GM23338 (cell line): ENCODE measurements at regions not wholly inside any gene's neighbourhood (a gene's known extent, or its start where the extent isn't known, plus 50 kb on each side); places are given as distances from the start of the nearest gene placed in this dataset.
A peak's percentile ranks its signal among the peaks of the same experiment; 100 is the strongest.

Experiments
- ATAC-seq: fragments of 200-7000 bp; cut with Tn5 transposase; 3 replicates; pipeline ENCODE4 v1.9.1; 2020
- DNase-seq: peaks from one replicate; pipeline ENCODE4 v3.0.0-alpha.2; 2015; ENCODE audit warnings: low spot score
- H2AFZ ChIP-seq: fragments of 200-600 bp; sonication (generic); 2 replicates; pipeline ENCODE4 v1.8.0; 2016; ENCODE audit warnings: antibody characterized with exemption, mild to moderate bottlenecking, moderate library complexity
- H3F3A ChIP-seq: fragments of 200-600 bp; sonication (generic); replicated peaks from 2 replicates; pipeline ENCODE4 v1.8.0; 2017; ENCODE audit warnings: antibody characterized with exemption, mixed run types, low read depth
- H3K27ac ChIP-seq: fragments of 200-600 bp; sonication (generic); 2 replicates; pipeline ENCODE4 v1.6.1; 2016; ENCODE audit warnings: low read depth
- H3K27me3 ChIP-seq: fragments of 200-600 bp; sonication (generic); 2 replicates; pipeline ENCODE4 v1.8.0; 2016; ENCODE audit warnings: mild to moderate bottlenecking, mixed run types, moderate library complexity; ENCODE audit not compliant: insufficient read depth
- H3K36me3 ChIP-seq: fragments of 200-600 bp; sonication (generic); 2 replicates; pipeline ENCODE4 v1.8.0; 2016; ENCODE audit warnings: mild to moderate bottlenecking; ENCODE audit not compliant: insufficient read depth
- H3K4me1 ChIP-seq: fragments of 200-600 bp; sonication (generic); 2 replicates; pipeline ENCODE4 v1.8.0; 2016; ENCODE audit warnings: mild to moderate bottlenecking, moderate library complexity; ENCODE audit not compliant: insufficient read depth
- H3K4me2 ChIP-seq: fragments of 200-600 bp; sonication (generic); 2 replicates; pipeline ENCODE4 v1.7.1; 2017; ENCODE audit warnings: mixed run types
- H3K4me3 ChIP-seq: fragments of 200-600 bp; sonication (generic); 2 replicates; pipeline ENCODE4 v1.6.1; 2016; ENCODE audit warnings: mixed run types
- H3K79me2 ChIP-seq: fragments of 200-600 bp; sonication (generic); replicated peaks from 2 replicates; pipeline ENCODE4 v1.8.0; 2017; ENCODE audit warnings: mild to moderate bottlenecking; ENCODE audit not compliant: insufficient read depth
- H3K9me2 ChIP-seq: fragments of 200-600 bp; sonication (generic); 2 replicates; pipeline ENCODE4 v1.8.0; 2017; ENCODE audit not compliant: insufficient read depth
- H4K20me1 ChIP-seq: fragments of 200-600 bp; sonication (generic); replicated peaks from 2 replicates; pipeline ENCODE4 v1.8.0; 2017; ENCODE audit warnings: mild to moderate bottlenecking; ENCODE audit not compliant: insufficient read depth
- H3K27ac Mint-ChIP-seq: 2 replicates; pipeline ENCODE4 v1.8.0; 2020; ENCODE audit warnings: inconsistent platforms, mild to moderate bottlenecking, moderate library complexity, mixed read lengths
- H3K27me3 Mint-ChIP-seq: 3 replicates; pipeline ENCODE4 v1.8.0; 2022; ENCODE audit warnings: low read depth, mild to moderate bottlenecking, moderate library complexity, mixed read lengths, inconsistent platforms; ENCODE audit not compliant: insufficient read depth, poor library complexity
- H3K36me3 Mint-ChIP-seq: 3 replicates; pipeline ENCODE4 v1.8.0; 2021; ENCODE audit warnings: low read depth, mild to moderate bottlenecking, inconsistent platforms, moderate library complexity, mixed read lengths
- H3K4me1 Mint-ChIP-seq: 3 replicates; pipeline ENCODE4 v1.8.0; 2020; ENCODE audit warnings: mild to moderate bottlenecking, inconsistent platforms, mixed read lengths
- H3K4me3 Mint-ChIP-seq: 3 replicates; pipeline ENCODE4 v1.8.0; 2021; ENCODE audit warnings: moderate library complexity, mild to moderate bottlenecking, inconsistent platforms, mixed read lengths
- H3K9me3 Mint-ChIP-seq: 3 replicates; pipeline ENCODE4 v1.8.0; 2020; ENCODE audit warnings: moderate library complexity, mild to moderate bottlenecking, inconsistent platforms, mixed read lengths
- CREB1 ChIP-seq: fragments of 250-450 bp; sonication (Bioruptor Pico); IDR thresholded peaks from 2 replicates; pipeline ENCODE4 v1.5.0; 2020; ENCODE audit warnings: low read depth, mild to moderate bottlenecking, moderate library complexity
- CTCF ChIP-seq, 2 experiments: fragments of 200-600 bp in 1 of 2; sonication (generic) in 1 of 2; conservative IDR thresholded peaks; 2 replicates each; pipeline versions ENCODE4 v1.5.1 to v1.6.1; 2016 to 2017; ENCODE audit warnings: antibody characterized with exemption in 2 of 2, low read depth in 2 of 2, mild to moderate bottlenecking in 2 of 2, moderate library complexity in 1 of 2
- EZH2 ChIP-seq: fragments of 200-600 bp; sonication (generic); IDR thresholded peaks from one replicate; pipeline ENCODE4 v1.8.0; 2017; ENCODE audit warnings: antibody characterized with exemption, mild to moderate bottlenecking, low read depth; ENCODE audit not compliant: unreplicated experiment
- EZH2phosphoT487 ChIP-seq: fragments of 200-600 bp; sonication (generic); IDR thresholded peaks from one replicate; pipeline ENCODE4 v1.8.1; 2018; ENCODE audit warnings: antibody characterized with exemption; ENCODE audit not compliant: unreplicated experiment
- JUNB ChIP-seq: IDR thresholded peaks from one replicate; pipeline ENCODE4 v1.6.1; 2016; ENCODE audit warnings: antibody characterized with exemption; ENCODE audit not compliant: unreplicated experiment
- NANOG ChIP-seq: IDR thresholded peaks from 2 replicates; pipeline ENCODE4 v1.6.1; 2016; ENCODE audit warnings: antibody characterized with exemption, borderline replicate concordance
- POLR2AphosphoS5 ChIP-seq: IDR thresholded peaks from 2 replicates; pipeline ENCODE4 v1.6.1; 2016; ENCODE audit warnings: antibody characterized with exemption, low read depth
- REST ChIP-seq: IDR thresholded peaks from one replicate; pipeline ENCODE4 v1.6.1; 2018; ENCODE audit warnings: antibody characterized with exemption; ENCODE audit not compliant: unreplicated experiment
- STAT1 ChIP-seq: IDR thresholded peaks from one replicate; pipeline ENCODE4 v1.6.1; 2016; ENCODE audit warnings: antibody characterized with exemption; ENCODE audit not compliant: unreplicated experiment
- ZNF114 ChIP-seq: fragments of 250-450 bp; sonication (Bioruptor Pico); IDR thresholded peaks from 2 replicates; pipeline ENCODE4 v1.5.0; 2020; ENCODE audit warnings: mild to moderate bottlenecking, moderate library complexity
- ZNF331 ChIP-seq: fragments of 250-450 bp; sonication (Bioruptor Pico); IDR thresholded peaks from 2 replicates; pipeline ENCODE4 v1.5.0; 2020; ENCODE audit warnings: low read depth, mild to moderate bottlenecking, moderate library complexity
- TF ChIP-seq, protein P1 (sequence below): fragments of 250-450 bp; sonication (Bioruptor Pico); IDR thresholded peaks from 2 replicates; pipeline ENCODE4 v1.5.0; 2020; ENCODE audit warnings: mild to moderate bottlenecking, moderate library complexity
- TF ChIP-seq, protein P2 (sequence below): IDR thresholded peaks from 2 replicates; pipeline ENCODE4 v1.6.1; 2016; ENCODE audit warnings: antibody characterized with exemption

DNA sequence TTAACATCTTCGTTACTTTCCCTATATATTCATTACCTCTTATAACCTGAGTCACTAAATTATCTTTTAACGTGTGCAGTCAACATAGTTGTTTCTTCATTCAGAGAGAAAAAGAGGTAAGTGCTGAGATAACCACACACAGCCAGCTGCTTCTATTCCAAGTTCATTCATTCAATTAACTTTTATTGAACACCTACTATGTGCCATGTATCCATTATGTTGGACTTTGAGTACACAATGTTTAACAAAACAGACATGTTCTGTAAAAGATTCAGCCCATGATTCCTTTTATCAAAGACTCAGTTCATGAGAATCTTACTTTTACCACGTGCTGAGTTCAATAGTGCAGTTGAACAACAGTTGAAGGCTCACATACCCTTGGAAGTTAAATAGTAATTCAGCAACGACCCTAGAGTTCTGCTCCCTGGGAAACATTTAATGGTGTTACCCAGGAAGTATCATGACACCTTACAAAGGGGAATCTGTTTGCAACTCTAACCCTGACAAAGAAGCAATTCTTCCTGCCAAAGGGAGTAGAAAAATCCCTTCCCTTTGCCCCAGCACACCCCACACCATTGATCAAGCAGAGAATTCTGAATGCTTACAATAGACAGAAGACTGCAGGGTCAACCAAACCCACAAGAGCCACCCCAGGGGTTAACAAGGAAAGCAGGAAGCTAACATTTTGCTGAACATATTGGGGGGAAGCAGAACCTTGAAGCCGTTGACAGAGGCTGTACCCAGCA, 595.8 kb downstream of the STK39 start:
- H3K4me3 Mint-ChIP-seq = no peak overlapping the region
- no peaks in the 10 kb centered on the region for H3K27me3 Mint-ChIP-seq
- peaks cover 4% of the 10 kb centered on the region; the same call in 2 of the 3 replicates for H3K4me1 Mint-ChIP-seq
- Histone ChIP-seq H2AFZ (no peak overlapping the region), H3K36me3 (peaks cover 6% of the 10 kb centered on the region; the same call in 1 of the 2 replicates), H3K4me3 (no peak overlapping the region), H3K9me2 (no peaks in the 10 kb centered on the region), H3K4me1 (peaks cover 6% of the 10 kb centered on the region; the same call in 1 of the 2 replicates), H3F3A (no peaks in the 10 kb centered on the region), H3K79me2 (no peaks in the 10 kb centered on the region), H3K27me3 (no peaks in the 10 kb centered on the region), H3K27ac (0 out of 2 replicates have a peak overlapping the region, but pooled peaks have one; percentile 5), H4K20me1 (no peaks in the 10 kb centered on the region), H3K4me2 (no peak overlapping the region)
- peak overlapping the region; percentile 29; the same call in 1 of the 2 replicates for H3K27ac Mint-ChIP-seq
- H3K9me3 Mint-ChIP-seq = no peaks in the 10 kb centered on the region
- TF ChIP-seq POLR2AphosphoS5 (no peak), REST (no peak), EZH2phosphoT487 (no peak), JUNB (no peak), CTCF (conservative IDR thresholded peaks at IDR 0.05; ENCODE audit: low read depth in 2 of 2) (no peak), STAT1 (no peak), ZNF331 (CRISPR knock-in tag) (no peak), ZNF114 (no peak), EZH2 (no peak), NANOG (no peak), CREB1 (CRISPR knock-in tag) (no peak)
- TF ChIP-seq, protein P1, sequence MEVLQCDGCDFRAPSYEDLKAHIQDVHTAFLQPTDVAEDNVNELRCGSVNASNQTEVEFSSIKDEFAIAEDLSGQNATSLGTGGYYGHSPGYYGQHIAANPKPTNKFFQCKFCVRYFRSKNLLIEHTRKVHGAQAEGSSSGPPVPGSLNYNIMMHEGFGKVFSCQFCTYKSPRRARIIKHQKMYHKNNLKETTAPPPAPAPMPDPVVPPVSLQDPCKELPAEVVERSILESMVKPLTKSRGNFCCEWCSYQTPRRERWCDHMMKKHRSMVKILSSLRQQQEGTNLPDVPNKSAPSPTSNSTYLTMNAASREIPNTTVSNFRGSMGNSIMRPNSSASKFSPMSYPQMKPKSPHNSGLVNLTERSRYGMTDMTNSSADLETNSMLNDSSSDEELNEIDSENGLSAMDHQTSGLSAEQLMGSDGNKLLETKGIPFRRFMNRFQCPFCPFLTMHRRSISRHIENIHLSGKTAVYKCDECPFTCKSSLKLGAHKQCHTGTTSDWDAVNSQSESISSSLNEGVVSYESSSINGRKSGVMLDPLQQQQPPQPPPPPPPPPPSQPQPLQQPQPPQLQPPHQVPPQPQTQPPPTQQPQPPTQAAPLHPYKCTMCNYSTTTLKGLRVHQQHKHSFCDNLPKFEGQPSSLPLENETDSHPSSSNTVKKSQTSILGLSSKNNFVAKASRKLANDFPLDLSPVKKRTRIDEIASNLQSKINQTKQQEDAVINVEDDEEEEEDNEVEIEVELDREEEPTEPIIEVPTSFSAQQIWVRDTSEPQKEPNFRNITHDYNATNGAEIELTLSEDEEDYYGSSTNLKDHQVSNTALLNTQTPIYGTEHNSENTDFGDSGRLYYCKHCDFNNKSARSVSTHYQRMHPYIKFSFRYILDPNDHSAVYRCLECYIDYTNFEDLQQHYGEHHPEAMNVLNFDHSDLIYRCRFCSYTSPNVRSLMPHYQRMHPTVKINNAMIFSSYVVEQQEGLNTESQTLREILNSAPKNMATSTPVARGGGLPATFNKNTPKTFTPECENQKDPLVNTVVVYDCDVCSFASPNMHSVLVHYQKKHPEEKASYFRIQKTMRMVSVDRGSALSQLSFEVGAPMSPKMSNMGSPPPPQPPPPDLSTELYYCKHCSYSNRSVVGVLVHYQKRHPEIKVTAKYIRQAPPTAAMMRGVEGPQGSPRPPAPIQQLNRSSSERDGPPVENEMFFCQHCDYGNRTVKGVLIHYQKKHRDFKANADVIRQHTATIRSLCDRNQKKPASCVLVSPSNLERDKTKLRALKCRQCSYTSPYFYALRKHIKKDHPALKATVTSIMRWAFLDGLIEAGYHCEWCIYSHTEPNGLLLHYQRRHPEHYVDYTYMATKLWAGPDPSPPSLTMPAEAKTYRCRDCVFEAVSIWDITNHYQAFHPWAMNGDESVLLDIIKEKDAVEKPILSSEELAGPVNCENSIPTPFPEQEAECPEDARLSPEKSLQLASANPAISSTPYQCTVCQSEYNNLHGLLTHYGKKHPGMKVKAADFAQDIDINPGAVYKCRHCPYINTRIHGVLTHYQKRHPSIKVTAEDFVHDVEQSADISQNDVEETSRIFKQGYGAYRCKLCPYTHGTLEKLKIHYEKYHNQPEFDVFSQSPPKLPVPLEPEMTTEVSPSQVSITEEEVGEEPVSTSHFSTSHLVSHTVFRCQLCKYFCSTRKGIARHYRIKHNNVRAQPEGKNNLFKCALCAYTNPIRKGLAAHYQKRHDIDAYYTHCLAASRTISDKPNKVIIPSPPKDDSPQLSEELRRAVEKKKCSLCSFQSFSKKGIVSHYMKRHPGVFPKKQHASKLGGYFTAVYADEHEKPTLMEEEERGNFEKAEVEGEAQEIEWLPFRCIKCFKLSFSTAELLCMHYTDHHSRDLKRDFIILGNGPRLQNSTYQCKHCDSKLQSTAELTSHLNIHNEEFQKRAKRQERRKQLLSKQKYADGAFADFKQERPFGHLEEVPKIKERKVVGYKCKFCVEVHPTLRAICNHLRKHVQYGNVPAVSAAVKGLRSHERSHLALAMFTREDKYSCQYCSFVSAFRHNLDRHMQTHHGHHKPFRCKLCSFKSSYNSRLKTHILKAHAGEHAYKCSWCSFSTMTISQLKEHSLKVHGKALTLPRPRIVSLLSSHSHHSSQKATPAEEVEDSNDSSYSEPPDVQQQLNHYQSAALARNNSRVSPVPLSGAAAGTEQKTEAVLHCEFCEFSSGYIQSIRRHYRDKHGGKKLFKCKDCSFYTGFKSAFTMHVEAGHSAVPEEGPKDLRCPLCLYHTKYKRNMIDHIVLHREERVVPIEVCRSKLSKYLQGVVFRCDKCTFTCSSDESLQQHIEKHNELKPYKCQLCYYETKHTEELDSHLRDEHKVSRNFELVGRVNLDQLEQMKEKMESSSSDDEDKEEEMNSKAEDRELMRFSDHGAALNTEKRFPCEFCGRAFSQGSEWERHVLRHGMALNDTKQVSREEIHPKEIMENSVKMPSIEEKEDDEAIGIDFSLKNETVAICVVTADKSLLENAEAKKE (CRISPR knock-in tag) = no peak
- TF ChIP-seq, protein P2, sequence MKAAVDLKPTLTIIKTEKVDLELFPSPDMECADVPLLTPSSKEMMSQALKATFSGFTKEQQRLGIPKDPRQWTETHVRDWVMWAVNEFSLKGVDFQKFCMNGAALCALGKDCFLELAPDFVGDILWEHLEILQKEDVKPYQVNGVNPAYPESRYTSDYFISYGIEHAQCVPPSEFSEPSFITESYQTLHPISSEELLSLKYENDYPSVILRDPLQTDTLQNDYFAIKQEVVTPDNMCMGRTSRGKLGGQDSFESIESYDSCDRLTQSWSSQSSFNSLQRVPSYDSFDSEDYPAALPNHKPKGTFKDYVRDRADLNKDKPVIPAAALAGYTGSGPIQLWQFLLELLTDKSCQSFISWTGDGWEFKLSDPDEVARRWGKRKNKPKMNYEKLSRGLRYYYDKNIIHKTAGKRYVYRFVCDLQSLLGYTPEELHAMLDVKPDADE = no peak
- DNase-seq (no peak), ATAC-seq (peak; percentile 51)
- peaks cover 6% of the 10 kb centered on the region; the same call in 2 of the 3 replicates for H3K36me3 Mint-ChIP-seq
